GM21825 (cell line): ENCODE measurements at regions not wholly inside any gene's neighbourhood (a gene's known extent, or its start where the extent isn't known, plus 50 kb on each side); places are given as distances from the start of the nearest gene placed in this dataset.

Experiments
- ATAC-seq: cut with Tn5 transposase; IDR thresholded peaks from one replicate; pipeline ENCODE4 v1.9.1; 2021; ENCODE audit warnings: mild to moderate bottlenecking, moderate library complexity; ENCODE audit not compliant: unreplicated experiment

- no peak for ATAC-seq
Measured at GRCh38 chr2:45153121-45153520, 143.9 kb upstream of the SIX2 start.

DNA sequence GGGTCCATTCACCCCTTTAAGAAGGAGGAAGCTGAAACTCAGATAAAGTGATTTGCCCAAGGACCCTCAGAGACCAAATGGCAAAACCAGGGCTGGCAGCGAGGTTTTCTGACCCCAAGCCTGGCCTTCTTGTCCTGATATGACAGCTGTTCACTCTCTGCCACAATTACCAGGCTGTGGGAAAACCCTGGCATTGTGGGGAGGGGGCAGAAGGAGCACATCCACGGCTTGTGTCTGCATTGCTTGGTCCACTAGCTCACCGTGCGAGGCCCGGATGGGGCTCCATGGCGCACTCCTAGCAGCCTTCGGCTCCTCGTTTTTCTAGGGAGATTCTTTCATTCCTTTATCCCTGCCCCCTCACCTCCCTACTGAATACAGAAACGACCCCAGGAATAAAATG lies 143.4 kb upstream of the SIX2 start:
- ATAC-seq, result no peak

DNA sequence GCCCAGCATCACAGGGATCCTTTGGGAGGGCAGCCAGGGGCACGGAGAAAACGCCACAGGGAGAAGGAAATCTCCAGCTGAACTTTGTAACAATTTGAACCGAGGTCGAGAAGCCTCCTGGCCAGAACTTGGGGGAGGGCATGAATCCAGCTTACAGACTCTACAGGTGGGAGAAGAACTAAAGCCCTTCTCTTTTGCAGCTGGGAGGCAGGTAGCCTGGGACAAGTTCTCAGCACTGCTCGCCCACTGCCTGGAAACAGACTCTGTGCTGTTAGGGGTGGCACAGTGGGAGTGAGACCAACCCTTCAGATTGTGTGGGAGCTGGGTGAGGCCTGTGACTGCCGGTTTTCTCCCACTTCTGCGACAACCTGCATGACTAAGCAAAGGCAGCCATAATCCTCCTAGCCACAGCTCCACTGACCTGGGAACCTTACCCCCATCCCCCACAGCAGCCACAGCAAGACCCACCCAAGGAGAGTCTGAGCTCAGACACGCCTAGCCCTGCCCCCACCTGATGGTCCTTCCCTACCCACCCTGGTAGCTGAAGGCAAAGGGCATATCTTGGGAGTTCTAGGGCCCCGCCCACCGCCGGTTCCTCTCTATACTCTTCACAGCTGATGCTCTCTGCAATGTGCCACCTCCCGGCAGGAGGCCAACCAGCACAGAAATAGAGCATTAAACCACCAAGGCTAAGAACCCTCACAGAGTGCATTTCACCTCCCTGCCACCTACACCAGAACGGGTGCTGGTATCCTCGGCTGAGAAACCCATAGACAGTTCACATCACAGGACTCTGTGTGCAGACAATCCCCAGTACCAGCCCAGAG lies 136.0 kb upstream of the SIX2 start:
- ATAC-seq, result no peak

- peak; percentile 64 for ATAC-seq
Measured at GRCh38 chr2:45141883-45142866, 132.9 kb upstream of the SIX2 start.

- no peak for ATAC-seq
Measured at GRCh38 chr2:45140675-45141074, 131.4 kb upstream of the SIX2 start.

GRCh38 chr2:45138904-45139303 lies 129.7 kb upstream of the SIX2 start:
- ATAC-seq, result no peak

DNA sequence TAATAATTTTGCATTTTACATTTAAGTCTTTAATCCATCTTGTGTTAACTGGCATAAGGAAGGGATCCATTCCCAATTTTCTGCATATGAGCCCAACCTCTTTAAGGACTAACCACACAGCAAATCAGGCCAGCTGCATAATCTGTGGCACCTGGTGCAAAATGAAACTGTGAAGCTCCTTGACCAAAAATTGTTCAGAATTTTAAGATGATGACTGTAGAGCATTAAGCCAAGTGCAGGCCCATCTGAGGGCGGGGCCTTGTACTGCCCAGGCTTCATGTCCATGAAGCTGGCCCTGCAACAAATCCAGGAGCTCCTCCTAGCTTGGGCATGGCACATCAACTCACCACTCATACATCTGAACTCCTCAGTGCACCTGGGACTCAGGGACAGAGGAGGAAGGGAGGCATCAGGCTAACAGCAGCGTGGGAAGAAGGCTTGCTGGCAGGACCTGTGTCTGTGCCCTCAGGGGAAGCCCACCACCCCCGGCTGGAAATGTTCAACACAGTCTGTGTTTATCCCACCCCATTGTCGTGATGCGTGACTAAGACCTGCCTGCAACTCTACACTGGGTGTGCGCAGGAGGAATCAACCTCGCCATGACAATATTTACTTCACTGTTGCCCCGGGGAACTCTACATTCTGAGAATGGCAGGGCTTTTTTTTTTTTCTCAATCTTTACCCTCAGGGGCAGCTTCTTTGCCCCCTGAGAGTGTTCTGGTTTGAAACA lies 128.9 kb upstream of the SIX2 start:
- no peak for ATAC-seq

DNA sequence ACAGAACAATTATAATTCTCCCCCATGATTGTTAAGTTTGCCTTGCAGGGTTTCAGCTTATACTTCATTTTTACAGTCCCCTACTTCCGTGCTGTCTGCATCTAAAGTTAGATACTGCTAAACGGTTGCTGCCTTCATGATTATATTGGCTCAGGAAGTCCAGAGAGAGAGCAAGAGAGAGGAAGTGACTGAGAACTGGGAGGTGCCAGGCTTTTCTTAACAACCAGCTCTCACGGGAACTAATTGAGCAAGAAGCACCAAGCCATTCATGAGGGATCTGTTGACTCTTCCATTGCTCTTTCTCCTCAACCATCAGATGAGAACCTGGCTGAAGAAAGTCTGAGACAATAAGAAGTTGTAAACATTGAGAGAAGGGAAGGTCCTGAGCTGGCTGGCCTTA lies 125.5 kb upstream of the SIX2 start:
- ATAC-seq, result no peak

- ATAC-seq, result no peak
Measured at GRCh38 chr2:45134014-45134413, 124.8 kb upstream of the SIX2 start.

DNA sequence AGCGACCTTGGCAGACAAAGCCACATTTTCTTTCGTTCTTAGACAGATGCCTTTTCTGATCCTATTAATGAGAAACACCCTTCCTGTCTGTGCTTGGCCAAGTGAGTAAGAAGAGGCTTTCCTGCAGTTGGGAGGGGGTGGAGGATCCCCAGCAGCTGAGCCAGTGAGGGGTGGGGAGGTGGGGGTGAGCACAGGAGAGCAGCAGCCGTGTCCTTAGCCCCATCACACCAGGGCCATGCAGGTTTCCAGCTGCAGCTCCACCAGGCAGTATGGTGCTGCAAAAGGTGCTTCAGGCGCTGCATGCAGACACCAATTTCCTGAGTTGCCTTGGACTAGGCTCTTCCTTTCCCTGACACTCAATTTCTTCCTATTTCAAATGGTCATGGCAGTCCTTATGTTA lies 123.3 kb upstream of the SIX2 start:
- ATAC-seq, result peak; percentile 57

GRCh38 chr2:45131587-45131986 lies 122.3 kb upstream of the SIX2 start:
- ATAC-seq, result no peak

- no peak for ATAC-seq
Measured at GRCh38 chr2:45130736-45131135, 121.5 kb upstream of the SIX2 start.

- no peak for ATAC-seq
Measured at GRCh38 chr2:45128580-45128997, 119.3 kb upstream of the SIX2 start.

DNA sequence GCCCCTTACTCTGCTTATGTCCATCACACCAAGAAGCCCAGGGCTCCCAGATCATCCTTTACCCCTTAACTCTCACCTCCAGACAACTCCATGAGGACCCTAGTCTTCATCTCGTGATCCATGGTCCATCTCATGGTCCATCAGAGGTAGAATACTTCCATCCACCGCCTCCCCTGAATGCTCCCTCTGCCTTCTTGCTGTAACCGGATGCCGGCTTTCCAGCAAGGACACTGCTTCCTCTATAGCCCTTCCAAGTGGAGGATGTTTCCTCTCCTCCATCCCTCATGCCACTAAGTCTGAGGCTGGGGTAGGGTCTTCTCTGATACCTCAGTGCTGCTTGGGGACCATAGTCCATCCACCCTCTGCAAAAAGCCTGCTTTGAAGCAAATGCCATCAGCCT lies 118.6 kb upstream of the SIX2 start:
- ATAC-seq, result no peak

DNA sequence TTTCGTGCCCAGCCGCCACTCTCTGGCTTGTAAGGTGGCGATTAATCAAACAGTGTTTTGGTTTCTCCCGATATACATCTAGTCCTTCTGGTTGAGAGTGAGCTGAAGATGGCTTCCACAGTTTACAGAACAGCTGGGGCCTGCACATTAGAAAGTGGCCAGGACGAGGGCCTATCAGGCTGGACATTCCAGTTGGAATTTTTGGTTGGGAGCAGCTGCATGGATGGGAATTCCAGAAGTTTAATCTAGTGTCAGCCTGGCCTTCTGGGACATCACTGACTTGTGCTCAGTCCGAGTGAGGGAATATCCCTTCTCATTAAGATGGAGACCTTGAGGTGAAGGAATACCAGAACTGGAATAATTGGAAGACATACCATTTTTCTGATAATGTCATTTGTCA lies 118.1 kb upstream of the SIX2 start:
- no peak for ATAC-seq

DNA sequence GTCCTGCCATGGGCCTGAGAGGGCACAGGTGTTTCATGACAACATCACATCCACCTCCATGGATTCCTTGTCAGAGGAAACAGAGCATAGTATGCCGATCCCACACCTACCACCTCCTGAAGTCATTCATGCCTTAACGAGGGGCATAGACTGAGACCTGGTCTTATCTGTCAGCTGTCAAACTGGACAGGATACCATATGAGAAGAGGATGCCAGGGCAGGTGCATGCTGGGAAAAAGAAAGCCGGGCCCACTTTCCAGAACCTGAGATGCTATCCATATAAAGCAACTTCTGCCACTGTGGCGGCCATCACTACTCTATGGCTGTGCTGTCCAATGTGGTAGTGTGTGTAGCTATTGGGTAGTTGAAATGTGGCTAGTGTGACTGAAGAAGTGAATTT lies 116.0 kb upstream of the SIX2 start:
- no peak for ATAC-seq

GRCh38 chr2:45124456-45124855 lies 115.2 kb upstream of the SIX2 start:
- ATAC-seq, result no peak

- no peak for ATAC-seq
Measured at GRCh38 chr2:45123521-45124191, 114.4 kb upstream of the SIX2 start.

DNA sequence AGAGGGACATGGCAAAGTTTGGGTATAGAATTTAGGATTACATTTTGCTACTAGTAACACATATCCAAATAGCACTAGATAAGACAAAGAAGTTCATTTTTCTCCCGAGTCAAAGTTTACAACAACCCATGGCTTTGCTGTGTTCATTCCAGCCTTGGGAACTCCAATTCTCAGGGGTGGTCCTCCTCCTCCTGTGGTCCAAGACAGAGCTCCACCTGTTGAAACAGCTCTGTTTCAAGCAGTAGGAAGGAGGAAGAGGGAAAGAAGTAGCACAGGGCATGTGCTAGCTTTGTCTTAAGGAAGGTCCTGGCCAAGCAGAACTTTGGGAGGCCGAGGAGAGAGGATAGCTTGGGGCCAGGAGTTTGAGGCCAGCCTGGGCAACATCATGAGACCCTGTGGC lies 113.8 kb upstream of the SIX2 start:
- no peak for ATAC-seq

DNA sequence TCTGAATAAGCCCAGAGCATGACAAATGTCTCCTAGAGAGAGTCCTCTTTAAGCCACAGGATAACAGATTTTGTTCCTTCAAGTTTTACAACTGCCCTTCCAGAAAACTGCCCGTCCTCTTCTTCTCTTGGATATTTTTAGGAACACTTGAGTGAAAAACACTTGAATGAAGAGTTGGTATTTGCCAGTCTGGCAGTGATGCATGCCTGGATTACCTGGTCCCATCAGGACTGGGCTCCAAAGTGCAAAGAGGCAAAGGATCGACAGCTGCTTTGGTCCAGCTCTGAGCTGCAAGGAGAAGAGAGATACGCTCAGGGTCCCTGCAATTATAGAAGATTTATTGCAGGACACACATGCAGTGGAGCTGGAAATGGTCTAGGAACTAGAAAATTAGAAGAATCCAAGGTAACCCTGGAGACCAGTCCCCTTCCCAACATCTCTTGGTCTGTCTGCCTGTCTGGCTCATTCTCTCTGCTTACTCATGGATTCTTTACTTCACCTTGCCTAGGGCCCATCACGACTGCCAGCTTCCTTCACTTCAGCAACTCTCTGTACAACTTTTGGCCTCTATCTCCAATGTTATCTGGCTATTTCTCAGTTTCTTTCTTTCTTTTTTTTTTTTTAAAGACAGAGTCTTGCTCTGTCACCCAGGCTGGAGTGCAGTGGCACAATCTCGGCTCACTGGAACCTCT lies 112.1 kb upstream of the SIX2 start:
- no peak for ATAC-seq
